Panc1 (cell line): ENCODE measurements at regions not wholly inside any gene's neighbourhood (a gene's known extent, or its start where the extent isn't known, plus 50 kb on each side); places are given as distances from the start of the nearest gene placed in this dataset.
"Not testable (repeated sequence)": the region's sequence is repeated elsewhere in the genome, so short reads cannot be mapped to it uniquely, and the experiment has no call there.

ENCODE experiments used
- ATAC-seq: fragments of 200-7000 bp; cut with Tn5 transposase; 2 replicates; pipeline ENCODE4 v1.9.1; 2020; ENCODE audit warnings: mild to moderate bottlenecking, moderate library complexity
- BruUV-seq: library from RNA; stranded (reverse); fragments of 400-500 nt; replicated peaks from 2 replicates; lab custom pipeline; 2021; lab: Mats Ljungman, UMichigan
- CTCF ChIA-PET: fragments of 300-600 bp; sonication (Branson Sonifier 250); formaldehyde crosslinking; loops from one replicate; lab custom pipeline; 2022; ENCODE audit warnings: antibody characterized with exemption; lab: Charles Lee
- POLR2A ChIA-PET: fragments of 300-600 bp; sonication (Branson Sonifier 250); formaldehyde crosslinking; loops from one replicate; lab custom pipeline; 2022; ENCODE audit warnings: antibody characterized with exemption; lab: Charles Lee
- DNase-seq: peaks from one replicate; pipeline ENCODE4 v3.0.0-alpha.2; 2010; ENCODE audit warnings: low read depth, low spot score
- H3K27ac ChIP-seq: 2 replicates; pipeline ENCODE4 v1.5.1; 2011; ENCODE audit warnings: mild to moderate bottlenecking, low read length, inconsistent platforms
- H3K27me3 ChIP-seq: fragments of 200-500 bp; sonication (Bioruptor generic); 2 replicates; pipeline ENCODE4 v1.6.0; 2014; ENCODE audit warnings: low read length, inconsistent platforms; ENCODE audit not compliant: control insufficient read depth, insufficient read depth
- H3K36me3 ChIP-seq: fragments of 200-500 bp; sonication (Bioruptor generic); 2 replicates; pipeline ENCODE4 v1.5.1; 2014; ENCODE audit warnings: inconsistent platforms, mild to moderate bottlenecking, low read length, moderate library complexity; ENCODE audit not compliant: control insufficient read depth, insufficient read depth
- H3K4me1 ChIP-seq: 2 replicates; pipeline ENCODE4 v1.5.1; 2011; ENCODE audit warnings: inconsistent platforms, mild to moderate bottlenecking, low read length, moderate library complexity; ENCODE audit not compliant: control insufficient read depth, insufficient read depth
- H3K4me3 ChIP-seq, 2 experiments: 2 replicates each; pipeline ENCODE4 v1.5.1; 2011 to 2012; ENCODE audit warnings: low read depth in 2 of 2, low read length in 2 of 2, mild to moderate bottlenecking in 2 of 2, inconsistent platforms in 1 of 2, moderate library complexity in 1 of 2
- H3K9me3 ChIP-seq: fragments of 200-500 bp; sonication (Bioruptor generic); 2 replicates; pipeline ENCODE4 v1.5.1; 2014; ENCODE audit warnings: low read depth, mild to moderate bottlenecking, inconsistent platforms, low read length, moderate library complexity; ENCODE audit not compliant: control insufficient read depth, insufficient read depth
- POLR2AphosphoS5 ChIP-seq: IDR thresholded peaks from 2 replicates; pipeline ENCODE4 v1.6.1; 2012; ENCODE audit warnings: mild to moderate bottlenecking, low read depth, low read length, moderate library complexity
- REST ChIP-seq, 2 experiments: IDR thresholded peaks; 2 replicates each; pipeline ENCODE4 v1.6.1; 2011 to 2012; ENCODE audit warnings: low read depth in 2 of 2, control low read depth in 1 of 2, low read length in 1 of 2, mild to moderate bottlenecking in 1 of 2, moderate library complexity in 1 of 2; ENCODE audit not compliant: insufficient read depth in 1 of 2
- SIN3A ChIP-seq: IDR thresholded peaks from 2 replicates; pipeline ENCODE4 v1.6.1; 2012; ENCODE audit warnings: low read depth, mild to moderate bottlenecking, low read length, moderate library complexity, borderline replicate concordance; ENCODE audit not compliant: insufficient read depth
- TCF7L2 ChIP-seq: IDR thresholded peaks from 2 replicates; pipeline ENCODE4 v1.6.1; 2011; ENCODE audit warnings: mild to moderate bottlenecking, low read depth, low read length, inconsistent platforms
- in situ Hi-C: cut with HindIII; loops from 2 replicates; pipeline ENCODE4 v1.10.0; 2016; ENCODE audit warnings: low sequenced_read_pairs, low pct_unique_long_range_greater_than_20kb
- intact Hi-C: fragments of 100-400 bp; cut with micrococcal nuclease; formaldehyde crosslinking; loops from one replicate; pipeline ENCODE4 v1.10.0; 2022; ENCODE audit not compliant: unreplicated experiment
- TF ChIP-seq, protein P1 (sequence below): fragments of 450-650 bp; IDR thresholded peaks from 2 replicates; pipeline ENCODE4 v1.5.1; 2017; ENCODE audit warnings: mild to moderate bottlenecking

DNA sequence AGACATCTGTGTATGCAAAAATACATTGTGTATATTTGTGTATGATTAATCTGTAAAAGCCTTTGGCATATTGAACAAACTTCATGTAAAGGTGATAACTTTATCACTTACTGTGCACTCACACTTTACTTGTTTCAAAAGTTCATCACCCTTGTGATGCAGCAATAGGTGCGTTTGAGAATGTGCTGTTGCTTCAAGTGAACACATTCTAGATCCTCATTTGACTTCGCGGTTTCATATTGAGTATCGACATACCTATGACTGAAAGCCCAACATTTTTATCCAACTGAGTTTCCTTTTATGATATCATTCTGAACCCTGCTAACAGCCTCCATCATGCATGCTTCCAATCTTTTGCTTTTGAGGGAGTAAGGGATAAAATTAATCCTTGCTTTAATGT, 1086.9 kb downstream of the TMEM121 start:
- Histone ChIP-seq H3K36me3 (no peaks in the 10 kb centered on the region), H3K4me3 (no peak overlapping the region), H3K27me3 (peaks cover 4% of the 10 kb centered on the region; the same call in 1 of the 2 replicates), H3K27ac (no peak overlapping the region), H3K9me3 (no peaks in the 10 kb centered on the region), H3K4me1 (no peaks in the 10 kb centered on the region)
- intact Hi-C loops: no loop called here
- ChIA-PET POLR2A (no interaction called here), CTCF (no interaction called here)
- no TSS peak for BruUV-seq
- in situ Hi-C loops: no loop called here
- TF ChIP-seq, protein P1, sequence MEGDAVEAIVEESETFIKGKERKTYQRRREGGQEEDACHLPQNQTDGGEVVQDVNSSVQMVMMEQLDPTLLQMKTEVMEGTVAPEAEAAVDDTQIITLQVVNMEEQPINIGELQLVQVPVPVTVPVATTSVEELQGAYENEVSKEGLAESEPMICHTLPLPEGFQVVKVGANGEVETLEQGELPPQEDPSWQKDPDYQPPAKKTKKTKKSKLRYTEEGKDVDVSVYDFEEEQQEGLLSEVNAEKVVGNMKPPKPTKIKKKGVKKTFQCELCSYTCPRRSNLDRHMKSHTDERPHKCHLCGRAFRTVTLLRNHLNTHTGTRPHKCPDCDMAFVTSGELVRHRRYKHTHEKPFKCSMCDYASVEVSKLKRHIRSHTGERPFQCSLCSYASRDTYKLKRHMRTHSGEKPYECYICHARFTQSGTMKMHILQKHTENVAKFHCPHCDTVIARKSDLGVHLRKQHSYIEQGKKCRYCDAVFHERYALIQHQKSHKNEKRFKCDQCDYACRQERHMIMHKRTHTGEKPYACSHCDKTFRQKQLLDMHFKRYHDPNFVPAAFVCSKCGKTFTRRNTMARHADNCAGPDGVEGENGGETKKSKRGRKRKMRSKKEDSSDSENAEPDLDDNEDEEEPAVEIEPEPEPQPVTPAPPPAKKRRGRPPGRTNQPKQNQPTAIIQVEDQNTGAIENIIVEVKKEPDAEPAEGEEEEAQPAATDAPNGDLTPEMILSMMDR: no peak
- TF ChIP-seq SIN3A (no peak), POLR2AphosphoS5 (no peak), TCF7L2 (no peak), REST (IDR thresholded peaks at IDR 0.05; ENCODE audit: insufficient read depth in 1 of 2, low read depth in 2 of 2, low read length in 1 of 2) (no peak)
- ATAC-seq (no peak), DNase-seq (no peak)

- H3K27ac ChIP-seq, H3K9me3 ChIP-seq, CTCF ChIA-PET, H3K36me3 ChIP-seq, in situ Hi-C loops, ATAC-seq, BruUV-seq, H3K27me3 ChIP-seq, POLR2A ChIA-PET, H3K4me3 ChIP-seq, intact Hi-C loops, H3K4me1 ChIP-seq: not testable (repeated sequence)
- TF ChIP-seq, protein P1: peak; percentile 84
- DNase-seq: peak; percentile 39
Measured at GRCh38 chr14:106618471-106618951, 1092.1 kb downstream of the TMEM121 start.

DNA sequence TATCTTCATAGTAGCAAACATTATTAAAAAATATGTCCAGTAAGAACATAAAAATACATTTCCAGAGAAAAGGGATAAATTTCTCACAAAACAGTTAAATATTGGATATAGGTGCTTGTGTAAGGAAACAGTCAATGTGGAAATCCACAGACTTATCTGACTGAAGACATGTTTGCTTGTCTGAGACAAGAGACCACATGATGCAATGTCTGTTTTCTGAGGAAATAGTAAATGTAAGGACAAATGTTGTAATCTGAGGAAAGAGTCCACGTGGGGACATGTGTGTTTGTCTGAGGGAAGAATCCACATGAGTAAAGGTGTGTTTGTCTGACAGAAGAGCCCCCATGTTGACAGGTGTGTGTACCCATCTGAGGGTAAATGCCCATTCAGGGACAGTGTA, 1093.2 kb downstream of the TMEM121 start:
- H3K36me3 ChIP-seq: no peaks in the 10 kb centered on the region
- ATAC-seq (no peak), DNase-seq (no peak)
- in situ Hi-C loops: no loop called here
- no peak overlapping the region for H3K27ac ChIP-seq
- POLR2A ChIA-PET: no interaction called here
- no peak overlapping the region for H3K4me3 ChIP-seq
- no peaks in the 10 kb centered on the region for H3K4me1 ChIP-seq
- no TSS peak for BruUV-seq
- CTCF ChIA-PET: no interaction called here
- TF ChIP-seq TCF7L2: no peak
- TF ChIP-seq POLR2AphosphoS5: no peak
- no peak for TF ChIP-seq REST (IDR thresholded peaks at IDR 0.05; ENCODE audit: insufficient read depth in 1 of 2, low read depth in 2 of 2, low read length in 1 of 2)
- TF ChIP-seq, protein P1: no peak
- TF ChIP-seq SIN3A: no peak
- H3K9me3 ChIP-seq: no peaks in the 10 kb centered on the region
- intact Hi-C loops: no loop called here
- H3K27me3 ChIP-seq: no peaks in the 10 kb centered on the region
